Loucy (cell line): ENCODE measurements at regions not wholly inside any gene's neighbourhood (a gene's known extent, or its start where the extent isn't known, plus 50 kb on each side); places are given as distances from the start of the nearest gene placed in this dataset.

Experiments used
- CTCF ChIP-seq: fragments of 200-600 bp; sonication (generic); conservative IDR thresholded peaks from 2 replicates; pipeline ENCODE4 v1.5.1; 2014; ENCODE audit warnings: mild to moderate bottlenecking, antibody characterized with exemption, low read length
- EZH2phosphoT487 ChIP-seq: fragments of 200-600 bp; IDR thresholded peaks from 2 replicates; pipeline ENCODE4 v1.6.1; 2018; ENCODE audit warnings: antibody characterized with exemption, mild to moderate bottlenecking, moderate library complexity, borderline replicate concordance

- TF ChIP-seq CTCF: no peak
- TF ChIP-seq EZH2phosphoT487: no peak
These were observed 508.2 kb downstream of the ZWINT start for GRCh38 chr10:55852900-55853299.
